CD14-positive monocyte (primary cell): ENCODE measurements at regions not wholly inside any gene's neighbourhood (a gene's known extent, or its start where the extent isn't known, plus 50 kb on each side); places are given as distances from the start of the nearest gene placed in this dataset.

Source experiments
- DNase-seq, 3 donors: peaks; one replicate each; pipeline ENCODE4 v3.0.0-alpha.2; 2011 to 2022
- H2AFZ ChIP-seq: 2 replicates; pipeline ENCODE4 v1.6.0; 2012; ENCODE audit warnings: mild to moderate bottlenecking, low read depth, low read length, inconsistent platforms; ENCODE audit not compliant: insufficient read depth, poor library complexity, severe bottlenecking
- H3K27ac ChIP-seq, 2 donors: 1 replicate in 1 of 2; 2 replicates in 1 of 2; pipeline ENCODE4 v1.5.1; 2012 to 2013; ENCODE audit warnings: low read length in 2 of 2, control low read depth in 1 of 2, inconsistent platforms in 1 of 2, low read depth in 1 of 2, mild to moderate bottlenecking in 1 of 2
- H3K27me3 ChIP-seq, 2 donors: one replicate each; pipeline versions ENCODE4 v1.6.0 to v1.6.1; 2011 to 2013; ENCODE audit warnings: low read length in 2 of 2; ENCODE audit not compliant: control insufficient read depth in 2 of 2, insufficient read depth in 2 of 2
- H3K36me3 ChIP-seq, 2 donors: replicated peaks in 1 of 2; 1 replicate in 1 of 2; 2 replicates in 1 of 2; pipeline versions ENCODE4 v1.5.1 to v1.6.1; 2012 to 2013; ENCODE audit warnings: low read length in 2 of 2, control low read depth in 1 of 2, inconsistent platforms in 1 of 2, mild to moderate bottlenecking in 1 of 2; ENCODE audit not compliant: insufficient read depth in 2 of 2, control insufficient read depth in 1 of 2
- H3K4me1 ChIP-seq, 2 donors: 1 replicate in 1 of 2; 2 replicates in 1 of 2; pipeline versions ENCODE4 v1.5.1 to v1.6.1; 2012 to 2013; ENCODE audit warnings: low read length in 2 of 2, control low read depth in 1 of 2, inconsistent platforms in 1 of 2, mild to moderate bottlenecking in 1 of 2, moderate library complexity in 1 of 2; ENCODE audit not compliant: insufficient read depth in 2 of 2, control insufficient read depth in 1 of 2
- H3K4me2 ChIP-seq: replicated peaks from 2 replicates; pipeline ENCODE3; 2012; ENCODE audit warnings: low read length, moderate library complexity, mild to moderate bottlenecking; ENCODE audit not compliant: poor library complexity, severe bottlenecking; ENCODE audit errors: extremely low read depth
- H3K4me3 ChIP-seq, 3 experiments: fragments of 200-600 bp in 1 of 3; sonication (generic) in 1 of 3; replicated peaks in 1 of 3; 1 replicate in 2 of 3; 2 replicates in 1 of 3; pipeline ENCODE4 v1.5.1; 2011 to 2013; ENCODE audit warnings: low read length in 3 of 3, mild to moderate bottlenecking in 3 of 3, control low read depth in 2 of 3, low read depth in 2 of 3, inconsistent platforms in 1 of 3, moderate library complexity in 1 of 3
- H3K79me2 ChIP-seq: 2 replicates; pipeline ENCODE4 v1.6.0; 2012; ENCODE audit warnings: mild to moderate bottlenecking, control low read depth, inconsistent platforms, low read length, moderate library complexity; ENCODE audit not compliant: insufficient read depth
- H3K9ac ChIP-seq: 2 replicates; pipeline ENCODE4 v1.6.0; 2017; ENCODE audit warnings: low read length, mild to moderate bottlenecking; ENCODE audit not compliant: insufficient read depth, poor library complexity, severe bottlenecking
- H3K9me3 ChIP-seq, 2 donors: replicated peaks in 1 of 2; 1 replicate in 1 of 2; 2 replicates in 1 of 2; pipeline versions ENCODE4 v1.5.1 to v1.6.1; 2012 to 2013; ENCODE audit warnings: low read length in 2 of 2, control low read depth in 1 of 2; ENCODE audit not compliant: control insufficient read depth in 1 of 2, insufficient read depth in 1 of 2
- H4K20me1 ChIP-seq: 2 replicates; pipeline ENCODE4 v1.6.0; 2012; ENCODE audit warnings: mild to moderate bottlenecking, low read length, control low read depth, moderate library complexity; ENCODE audit not compliant: insufficient read depth
- H3K27ac Mint-ChIP-seq, 7 donors: one replicate each; pipeline ENCODE4 v1.8.0; 2020; ENCODE audit warnings: mild to moderate bottlenecking in 7 of 7, mixed read lengths in 7 of 7, moderate library complexity in 6 of 7, inconsistent platforms in 2 of 7
- H3K27me3 Mint-ChIP-seq, 3 donors: one replicate each; pipeline ENCODE4 v1.8.0; 2021 to 2022; ENCODE audit warnings: low read depth in 3 of 3, mild to moderate bottlenecking in 3 of 3, mixed read lengths in 3 of 3, moderate library complexity in 3 of 3, inconsistent platforms in 1 of 3
- H3K36me3 Mint-ChIP-seq, 2 donors: one replicate each; pipeline ENCODE4 v1.8.0; 2020; ENCODE audit warnings: mixed read lengths in 2 of 2, inconsistent platforms in 1 of 2, mild to moderate bottlenecking in 1 of 2
- H3K4me1 Mint-ChIP-seq: one replicate; pipeline ENCODE4 v1.8.0; 2020; ENCODE audit warnings: mild to moderate bottlenecking, mixed read lengths
- H3K4me3 Mint-ChIP-seq, 2 donors: one replicate each; pipeline ENCODE4 v1.8.0; 2020; ENCODE audit warnings: mild to moderate bottlenecking in 2 of 2, mixed read lengths in 2 of 2, moderate library complexity in 1 of 2
- H3K9me3 Mint-ChIP-seq, 7 donors: one replicate each; pipeline ENCODE4 v1.8.0; 2020 to 2022; ENCODE audit warnings: mixed read lengths in 7 of 7, mild to moderate bottlenecking in 6 of 7, moderate library complexity in 6 of 7, inconsistent platforms in 2 of 7
- WGBS: methylation state at CpG from one replicate; pipeline ENCODE4 v1.1.5; 2013; ENCODE audit warnings: missing lambda C conversion rate; ENCODE audit not compliant: insufficient coverage; 5-methylcytosine and 5-hydroxymethylcytosine counted together
- intact Hi-C, 2 donors: fragments of 100-400 bp; cut with micrococcal nuclease; formaldehyde crosslinking; loops; one replicate each; pipeline versions ENCODE4 v1.15.0 to v1.15.1; 2023
- TF ChIP-seq, protein P1 (sequence below): fragments of 200-600 bp; IDR thresholded peaks from one replicate; pipeline ENCODE4 v1.8.0; 2022; ENCODE audit warnings: antibody characterized with exemption, mild to moderate bottlenecking

DNA sequence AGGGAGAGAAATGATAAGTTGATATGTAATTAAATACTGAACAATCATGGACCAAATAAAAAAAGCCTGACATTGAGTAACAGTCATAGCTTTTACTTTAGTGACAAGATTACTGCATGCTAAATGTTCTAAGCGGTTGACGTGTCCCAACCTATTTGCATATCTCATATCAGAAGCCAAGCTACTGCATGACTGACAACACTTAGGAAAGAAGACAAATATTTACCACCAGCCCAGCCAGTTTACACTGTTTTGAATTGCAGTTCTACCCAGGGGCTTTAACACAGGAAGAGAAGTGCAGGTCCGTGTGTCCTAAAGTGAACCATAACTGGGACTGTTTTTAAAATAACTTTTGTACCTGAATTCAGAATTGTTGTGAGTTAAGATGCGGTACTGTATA lies 219.9 kb downstream of the PRDM9 start:
- TF ChIP-seq, protein P1, sequence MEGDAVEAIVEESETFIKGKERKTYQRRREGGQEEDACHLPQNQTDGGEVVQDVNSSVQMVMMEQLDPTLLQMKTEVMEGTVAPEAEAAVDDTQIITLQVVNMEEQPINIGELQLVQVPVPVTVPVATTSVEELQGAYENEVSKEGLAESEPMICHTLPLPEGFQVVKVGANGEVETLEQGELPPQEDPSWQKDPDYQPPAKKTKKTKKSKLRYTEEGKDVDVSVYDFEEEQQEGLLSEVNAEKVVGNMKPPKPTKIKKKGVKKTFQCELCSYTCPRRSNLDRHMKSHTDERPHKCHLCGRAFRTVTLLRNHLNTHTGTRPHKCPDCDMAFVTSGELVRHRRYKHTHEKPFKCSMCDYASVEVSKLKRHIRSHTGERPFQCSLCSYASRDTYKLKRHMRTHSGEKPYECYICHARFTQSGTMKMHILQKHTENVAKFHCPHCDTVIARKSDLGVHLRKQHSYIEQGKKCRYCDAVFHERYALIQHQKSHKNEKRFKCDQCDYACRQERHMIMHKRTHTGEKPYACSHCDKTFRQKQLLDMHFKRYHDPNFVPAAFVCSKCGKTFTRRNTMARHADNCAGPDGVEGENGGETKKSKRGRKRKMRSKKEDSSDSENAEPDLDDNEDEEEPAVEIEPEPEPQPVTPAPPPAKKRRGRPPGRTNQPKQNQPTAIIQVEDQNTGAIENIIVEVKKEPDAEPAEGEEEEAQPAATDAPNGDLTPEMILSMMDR = no peak
- no peaks in the 10 kb centered on the region for H3K36me3 Mint-ChIP-seq
- H3K27me3 Mint-ChIP-seq = no peaks in the 10 kb centered on the region
- Histone ChIP-seq H3K4me1 (no peaks in the 10 kb centered on the region), H3K36me3 (no peaks in the 10 kb centered on the region), H3K79me2 (no peaks in the 10 kb centered on the region), H3K9ac (no peak overlapping the region), H3K27ac (no peak overlapping the region), H3K9me3 (no peaks in the 10 kb centered on the region), H3K27me3 (no peaks in the 10 kb centered on the region), H3K4me3 (no peak overlapping the region), H3K4me2 (no peak overlapping the region), H2AFZ (no peak overlapping the region), H4K20me1 (no peaks in the 10 kb centered on the region)
- 100% methylated on average over 2 of the region's 4 CpGs for WGBS
- DNase-seq = no peak
- H3K4me1 Mint-ChIP-seq = no peaks in the 10 kb centered on the region
- no peak overlapping the region for H3K27ac Mint-ChIP-seq
- no peak overlapping the region for H3K4me3 Mint-ChIP-seq
- peaks cover 0 to 3% (median 0%) of the 10 kb centered on the region in 7 donors for H3K9me3 Mint-ChIP-seq
- intact Hi-C loops = no loop called here

- no peaks in the 10 kb centered on the region for H3K36me3 Mint-ChIP-seq
- WGBS = no CpG with 5 or more reads among the region's 2 CpGs
- Histone ChIP-seq H3K79me2 (no peaks in the 10 kb centered on the region), H3K36me3 (no peaks in the 10 kb centered on the region), H3K4me1 (no peaks in the 10 kb centered on the region), H3K4me2 (no peak overlapping the region), H3K9me3 (no peaks in the 10 kb centered on the region), H3K4me3 (no peak overlapping the region), H2AFZ (no peak overlapping the region), H3K27me3 (no peaks in the 10 kb centered on the region), H3K27ac (no peak overlapping the region), H3K9ac (no peak overlapping the region), H4K20me1 (no peaks in the 10 kb centered on the region)
- no peak overlapping the region for H3K4me3 Mint-ChIP-seq
- no peak overlapping the region for H3K27ac Mint-ChIP-seq
- TF ChIP-seq, protein P1 = no peak
- no peaks in the 10 kb centered on the region for H3K27me3 Mint-ChIP-seq
- no peaks in the 10 kb centered on the region for H3K4me1 Mint-ChIP-seq
- no peak for DNase-seq
- peaks cover 0 to 2% (median 0%) of the 10 kb centered on the region in 7 donors for H3K9me3 Mint-ChIP-seq
- intact Hi-C loops = no loop called here
Measured at GRCh38 chr5:23730023-23730422, 222.6 kb downstream of the PRDM9 start.
